Cerebellar nuclear complex (tissue), 1 donor: ENCODE measurements at regions not wholly inside any gene's neighbourhood (a gene's known extent, or its start where the extent isn't known, plus 50 kb on each side); places are given as distances from the start of the nearest gene placed in this dataset.
A peak's percentile ranks its signal among the peaks of the same experiment; 100 is the strongest.

Experiments
- DNase-seq, 2 experiments: peaks; one replicate each; lab custom pipeline; 2025; lab: John Stamatoyannopoulos, UW

DNA sequence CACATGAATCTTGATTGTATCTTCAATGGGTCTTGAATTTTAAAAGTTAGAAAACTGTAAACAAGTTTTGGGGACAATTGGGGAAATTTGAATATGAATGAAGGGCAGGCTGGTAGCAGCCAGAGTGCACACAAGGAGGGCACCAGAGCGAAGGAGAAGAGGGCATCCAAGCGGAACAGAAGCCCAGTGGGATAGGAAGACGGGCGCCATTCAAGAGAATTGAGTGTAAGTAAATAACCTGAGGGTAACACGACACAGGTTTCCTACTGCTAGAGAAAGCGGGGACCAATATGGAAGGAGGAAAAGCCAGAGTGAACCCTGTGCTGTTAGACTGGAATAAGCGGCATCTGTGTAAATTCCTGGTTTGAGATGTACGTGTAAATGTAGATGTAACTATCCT, 115.1 kb upstream of the CCL2 start:
- DNase-seq = no peak

GRCh38 chr17:34141590-34141989, 113.5 kb upstream of the CCL2 start:
- DNase-seq = no peak

DNA sequence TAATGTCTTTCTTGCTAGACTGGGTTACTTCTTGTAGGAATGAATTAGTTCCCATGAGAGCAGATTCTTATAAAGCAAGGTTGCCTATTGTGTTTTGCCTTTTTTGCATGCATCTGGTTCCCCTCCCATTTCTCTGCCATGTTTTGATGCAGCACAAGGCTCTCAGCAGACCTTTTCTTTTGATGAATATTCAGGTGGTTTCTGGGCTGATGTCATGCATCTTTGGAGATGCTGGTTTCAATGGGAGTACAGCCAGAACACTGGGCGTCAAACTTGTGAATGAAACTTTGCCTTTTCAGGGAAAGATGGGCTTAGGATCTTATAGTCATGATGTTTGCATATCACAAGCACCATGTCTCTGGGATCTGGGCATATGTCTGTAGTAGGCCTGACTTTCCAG, 111.7 kb upstream of the CCL2 start:
- no peak for DNase-seq

DNA sequence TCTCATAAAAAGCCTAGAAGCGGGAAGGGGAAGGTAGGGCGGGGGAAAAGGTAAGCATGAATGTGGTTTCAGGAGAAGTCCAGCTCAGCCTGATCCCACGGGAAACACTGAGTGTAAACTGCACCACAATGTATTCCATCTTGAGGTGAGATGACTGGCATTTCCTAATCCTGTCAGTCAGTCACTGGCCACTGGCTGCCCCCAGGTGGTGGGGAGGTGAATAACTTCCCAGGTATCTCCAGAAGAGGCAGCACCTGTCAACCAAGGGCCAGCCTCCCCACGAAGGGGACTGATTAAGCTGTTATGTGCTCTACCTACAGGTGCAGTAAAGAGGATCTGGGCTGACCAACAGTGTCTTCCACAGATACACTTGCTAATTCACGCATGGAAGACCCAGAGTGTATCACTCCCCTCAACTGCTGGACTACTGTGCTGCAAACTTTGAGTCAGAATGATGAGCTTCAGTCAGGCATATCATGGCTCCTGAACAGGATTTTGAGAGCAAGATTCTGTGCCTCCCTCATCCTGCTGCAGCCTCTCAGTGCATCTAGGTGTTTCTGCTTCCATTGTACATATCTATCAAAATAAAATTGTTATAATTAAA, 108.5 kb upstream of the CCL2 start:
- DNase-seq = peak in 1 of 2 experiments; percentile 12

GRCh38 chr17:34151102-34151501, 104.0 kb upstream of the CCL2 start:
- no peak for DNase-seq

DNA sequence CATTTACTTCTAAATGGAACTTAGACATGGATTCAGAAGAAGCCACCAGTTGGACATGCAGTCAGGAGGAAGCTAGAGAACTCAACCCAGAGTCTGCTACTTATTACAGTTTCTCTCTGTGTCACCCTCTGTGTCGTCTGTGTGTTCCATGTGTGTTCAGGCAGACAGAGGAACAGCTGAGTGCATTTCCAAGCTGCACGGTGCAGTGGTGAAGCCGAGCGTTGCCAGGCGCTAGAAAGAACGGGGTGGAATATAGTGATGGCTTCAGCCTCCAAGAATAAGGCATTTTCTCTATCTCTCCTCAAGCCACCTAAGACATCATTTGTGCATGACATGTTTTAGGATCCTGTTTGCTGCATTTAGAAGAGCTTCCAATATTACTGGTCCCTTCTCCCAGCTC, 101.1 kb upstream of the CCL2 start:
- no peak for DNase-seq

GRCh38 chr17:34154961-34155730, 99.9 kb upstream of the CCL2 start:
- no peak for DNase-seq

DNA sequence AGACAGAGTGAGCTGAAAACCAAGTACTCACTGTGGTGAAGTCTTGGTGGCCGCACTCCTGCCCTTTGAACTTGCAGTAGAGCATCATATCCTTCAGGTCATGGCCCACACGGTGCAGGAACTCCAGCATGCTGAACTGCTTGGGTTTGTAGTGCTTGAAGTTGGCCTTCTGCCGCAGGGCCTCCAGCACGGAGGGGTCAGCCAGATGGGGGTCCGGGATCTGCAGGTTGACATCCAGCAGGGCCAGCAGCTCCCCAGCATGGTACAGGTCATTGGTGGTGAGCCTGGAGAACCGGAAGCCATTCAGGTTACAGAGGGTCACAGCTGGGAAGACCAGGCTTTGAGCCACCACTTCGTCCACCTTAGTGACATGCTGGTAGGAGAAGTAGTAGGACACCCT, 99.1 kb upstream of the CCL2 start:
- no peak for DNase-seq

DNA sequence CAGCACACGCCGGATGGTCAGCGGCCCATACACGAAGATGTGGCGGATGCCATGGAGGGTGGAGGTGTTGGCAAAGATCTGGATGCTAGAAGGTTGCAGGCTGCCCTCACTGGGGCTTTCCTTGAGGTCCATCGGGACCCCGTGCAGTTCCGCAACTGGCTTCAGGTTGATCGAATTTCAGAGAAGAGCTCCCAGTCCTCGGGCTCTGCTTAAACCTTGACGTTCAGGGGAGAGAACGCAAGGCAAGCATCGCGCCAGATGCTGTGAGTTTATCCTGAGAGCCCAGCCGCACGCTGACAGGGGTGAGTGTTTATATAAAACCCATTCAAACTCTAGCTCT, 98.7 kb upstream of the CCL2 start:
- no peak for DNase-seq

DNA sequence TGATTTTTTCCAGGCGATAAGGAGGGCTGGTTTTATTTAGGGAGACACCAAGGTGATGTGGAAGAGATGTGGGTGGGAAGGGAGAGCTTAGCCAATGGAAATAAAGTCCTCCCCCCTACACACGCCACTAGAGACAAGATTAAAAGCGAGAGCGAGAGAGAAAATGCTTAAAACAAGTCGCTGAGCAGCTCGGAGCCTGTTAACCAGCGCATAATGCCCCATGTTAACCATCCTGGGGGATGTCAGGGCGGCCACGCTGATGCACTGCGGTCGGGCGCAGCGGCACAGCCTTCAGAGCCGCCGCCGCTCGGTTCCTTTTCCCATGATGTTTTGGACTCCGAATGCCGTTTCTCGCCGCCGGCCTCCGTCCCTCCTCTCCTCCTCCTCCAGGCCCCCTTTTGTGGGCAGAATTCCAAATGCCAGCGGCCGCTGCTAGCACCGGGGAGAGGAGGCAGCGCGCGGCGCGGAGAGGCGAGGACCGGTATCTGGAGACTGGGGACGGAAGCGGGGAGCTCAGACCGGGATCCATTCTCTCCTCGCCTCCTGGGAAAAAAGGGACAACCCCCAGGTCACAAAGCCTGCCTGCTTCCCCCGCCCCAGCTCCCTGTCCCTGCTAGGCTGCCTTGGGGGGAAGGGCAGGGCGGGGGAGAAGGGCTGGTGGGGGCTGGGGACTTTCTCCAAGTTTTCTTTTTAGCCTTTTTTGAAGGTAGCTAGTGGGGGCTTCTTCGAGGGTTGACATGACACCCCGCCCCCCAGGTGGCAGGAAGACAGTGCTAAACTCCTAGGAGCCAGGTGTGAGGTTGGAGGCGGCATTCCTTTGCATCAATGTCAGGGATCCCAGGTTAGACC, 98.1 kb upstream of the CCL2 start:
- DNase-seq = no peak

DNA sequence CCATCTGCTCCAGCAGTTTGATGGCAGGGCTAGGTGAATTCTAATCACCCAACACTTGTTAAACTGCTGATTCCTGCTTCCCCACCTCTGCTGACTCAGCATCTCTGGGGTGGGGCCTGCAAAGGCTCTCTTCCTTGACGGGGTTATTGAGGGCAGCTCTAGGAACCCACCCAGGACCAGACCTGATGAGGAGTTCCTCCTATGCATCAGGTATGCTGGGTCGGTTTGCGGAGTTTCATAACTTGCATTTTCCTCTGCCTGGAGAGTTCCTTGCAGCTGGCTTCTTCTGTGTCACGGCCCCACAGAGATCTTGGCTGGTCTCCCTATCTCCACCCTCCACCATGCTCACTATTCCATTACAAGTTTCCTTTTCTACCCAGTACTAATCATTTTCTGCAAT, 93.4 kb upstream of the CCL2 start:
- DNase-seq = no peak

- no peak for DNase-seq
Observed at GRCh38 chr17:34163123-34163522, 92.0 kb upstream of the CCL2 start.

DNA sequence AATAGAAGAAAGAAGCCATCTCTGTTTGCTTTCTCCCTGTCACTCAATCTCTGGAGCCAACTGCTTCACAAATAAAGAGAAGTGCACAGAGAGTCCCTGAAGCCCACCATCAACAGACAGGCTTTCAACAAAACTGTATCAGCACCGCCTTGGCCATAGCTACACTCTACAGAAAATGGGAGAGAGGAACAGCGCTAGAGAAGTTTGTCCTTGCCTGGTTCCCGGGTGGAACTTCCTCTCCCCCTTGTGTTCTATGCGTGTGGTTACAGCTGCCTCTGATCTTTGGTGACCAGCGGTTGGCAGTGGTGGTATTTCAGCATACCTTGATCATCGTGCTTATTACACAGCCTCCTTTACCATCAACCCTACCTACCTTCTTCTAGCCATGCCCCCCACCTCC, 91.4 kb upstream of the CCL2 start:
- no peak for DNase-seq

GRCh38 chr17:34164837-34165236, 90.2 kb upstream of the CCL2 start:
- no peak for DNase-seq

GRCh38 chr17:34166352-34166751, 88.7 kb upstream of the CCL2 start:
- no peak for DNase-seq

DNA sequence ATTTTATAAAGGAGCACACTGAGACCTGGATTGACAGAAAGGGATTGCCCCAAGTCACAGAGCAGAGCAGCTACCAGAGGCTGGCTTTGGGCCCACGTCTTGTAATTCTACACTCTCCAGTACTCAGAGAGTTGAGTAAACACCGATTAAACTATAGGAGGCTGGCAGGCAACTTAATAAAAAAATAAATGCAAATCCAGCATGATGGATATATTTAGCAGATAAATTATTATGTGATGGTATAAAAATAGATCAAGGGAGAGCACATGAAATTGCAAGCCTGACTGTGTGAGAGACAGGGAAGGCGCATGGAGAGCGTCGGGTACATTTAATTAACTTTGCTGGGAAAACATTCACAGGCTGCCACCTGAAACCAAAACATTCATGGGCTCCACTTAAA, 87.7 kb upstream of the CCL2 start:
- no peak for DNase-seq

GRCh38 chr17:34168989-34169388, 86.1 kb upstream of the CCL2 start:
- no peak for DNase-seq

DNA sequence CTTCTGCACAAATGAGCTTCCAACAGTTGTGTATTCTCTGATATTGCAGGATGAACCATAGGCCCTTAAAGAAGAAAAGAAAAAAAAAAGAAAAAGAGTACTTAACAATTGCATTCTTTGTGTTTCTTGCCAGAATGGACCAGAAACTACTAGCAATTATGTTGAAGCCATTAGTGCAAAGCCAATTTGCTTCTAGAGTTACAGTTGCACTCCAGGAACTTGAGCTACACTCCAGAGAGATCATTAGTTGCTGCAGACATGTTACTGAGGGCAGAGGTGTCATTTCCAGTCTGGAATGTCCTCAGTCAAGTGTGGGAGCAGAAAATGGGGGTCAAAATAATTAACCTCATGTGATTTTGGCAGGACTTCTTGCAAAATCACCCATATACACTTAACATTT, 85.6 kb upstream of the CCL2 start:
- no peak for DNase-seq

DNA sequence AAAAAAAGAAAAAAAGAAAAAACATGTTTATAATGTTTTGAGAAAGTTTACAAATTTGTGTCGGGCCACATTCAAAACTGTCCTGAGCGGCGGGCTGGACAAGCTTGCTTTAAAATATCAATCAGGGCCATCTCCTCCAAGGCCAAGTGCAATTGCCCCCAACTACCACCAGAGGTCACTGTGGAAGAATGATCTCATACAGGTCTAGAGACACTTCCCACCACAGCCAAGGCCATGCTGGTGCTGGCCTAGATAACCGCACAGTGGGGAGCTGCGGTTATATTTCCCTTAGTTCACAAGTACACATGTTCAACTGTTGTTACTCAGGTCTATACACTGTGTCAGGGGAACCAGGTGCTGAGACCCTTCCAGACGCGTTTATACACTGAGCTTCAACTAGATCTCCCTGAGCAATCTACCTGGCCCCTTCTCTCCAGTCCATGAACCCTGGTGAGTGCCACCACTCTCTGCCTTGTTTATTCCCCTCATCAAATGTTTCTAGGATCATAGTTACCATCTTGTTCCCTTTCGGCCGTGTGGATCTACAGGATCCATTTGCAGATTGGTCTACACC, 83.8 kb upstream of the CCL2 start:
- DNase-seq = no peak

GRCh38 chr17:34172390-34172918, 82.6 kb upstream of the CCL2 start:
- DNase-seq = no peak

GRCh38 chr17:34173241-34173640, 81.8 kb upstream of the CCL2 start:
- no peak for DNase-seq

DNA sequence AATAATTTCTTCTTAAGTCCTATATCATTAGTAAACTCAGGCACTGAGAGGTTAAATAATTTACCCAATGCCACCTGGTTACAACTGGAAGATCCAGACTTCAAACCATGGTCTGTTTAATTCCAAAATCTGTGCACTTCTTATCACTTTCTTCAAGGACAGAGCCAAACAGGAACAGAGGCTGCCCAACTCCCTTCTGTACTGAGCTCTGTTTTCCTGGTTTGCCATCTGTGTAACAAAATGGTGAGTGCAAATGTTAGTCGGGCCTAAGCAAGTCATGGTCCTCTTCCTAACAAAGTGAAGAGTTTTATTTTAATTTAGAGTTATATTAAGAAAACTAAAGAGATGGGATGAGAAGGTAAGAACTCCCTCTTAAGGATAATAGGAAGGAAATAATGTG, 80.6 kb upstream of the CCL2 start:
- DNase-seq = no peak

GRCh38 chr17:34176440-34176839, 78.6 kb upstream of the CCL2 start:
- DNase-seq = no peak
